ENCODE measurements at regions not wholly inside any gene's neighbourhood (a gene's known extent, or its start where the extent isn't known, plus 50 kb on each side); places are given as distances from the start of the nearest gene placed in this dataset.

GRCh38 chr3:193812078-193812725 lies 219.2 kb downstream of the OPA1 start:
- Histone ChIP-seq H3K23ac (ENCODE audit: insufficient read length, low read depth, low read length) (no peak overlapping the region), H3K4me1 (ENCODE audit: insufficient read depth, low read length) (peaks cover 49% of the 10 kb centered on the region)

More at GRCh38 chr3:193812078-193812725, 219.2 kb downstream of the OPA1 start:
- peak; percentile 72 for DNase-seq
- no peak overlapping the region for H3T11ph ChIP-seq (ENCODE audit: low read length)
- no peak overlapping the region for H2BK12ac ChIP-seq (ENCODE audit: insufficient read length, low read depth, low read length)
- H3K79me1 ChIP-seq (ENCODE audit: insufficient read depth, low read depth, low read length, poor library complexity, severe bottlenecking), result no peaks in the 10 kb centered on the region
- H3K27ac ChIP-seq (ENCODE audit: insufficient read length, low read depth, low read length), result peak overlapping the region; percentile 69
- no peak overlapping the region for H2BK120ac ChIP-seq (ENCODE audit: low read depth, low read length, poor library complexity, severe bottlenecking)
- H2BK5ac ChIP-seq (ENCODE audit: insufficient read length, low read length), result no peak overlapping the region
- no peak overlapping the region for H3K9ac ChIP-seq (ENCODE audit: extremely low read depth, insufficient read length, low read length)
- Mint-ChIP-seq H3K4me1 (peaks cover 84 to 86% of the 10 kb centered on the region in 2 experiments), H3K36me3 (ENCODE audit: insufficient read depth in 1 of 3, low read depth in 3 of 3) (peaks cover 0 to 2% (median 0%) of the 10 kb centered on the region in 3 experiments; a peak in 2 of 7 replicates), H3K4me3 (peak overlapping the region; percentile 33 to 51; a peak in 3 of 5 replicates), H3K27me3 (ENCODE audit: low read depth) (peaks cover 2% of the 10 kb centered on the region), H3K9me3 (no peaks in the 10 kb centered on the region), H3K27ac (peak overlapping the region; percentile 97 to 99 (median 98))
- H3K27me3 ChIP-seq (ENCODE audit: insufficient read depth, low read length), result no peaks in the 10 kb centered on the region; the same call in 1 of the 2 replicates
- no peak overlapping the region for H3K18ac ChIP-seq (ENCODE audit: insufficient read length, low read depth, low read length)
- H4K91ac ChIP-seq (ENCODE audit: insufficient read length, low read depth, low read length), result no peak overlapping the region
- no peak overlapping the region for H2BK20ac ChIP-seq (ENCODE audit: low read depth, low read length, poor library complexity, severe bottlenecking)
- no peak overlapping the region for H2BK15ac ChIP-seq (ENCODE audit: low read depth, low read length)
- H3K14ac ChIP-seq (ENCODE audit: insufficient read depth, low read length), result no peak overlapping the region
- no peak overlapping the region for H2AK5ac ChIP-seq (ENCODE audit: insufficient read length, low read length)
- H4K8ac ChIP-seq (replicated peaks; ENCODE audit: insufficient read length, low read depth, low read length), result no peak overlapping the region
- WGBS (ENCODE audit: extremely low coverage, insufficient read length, low lambda C conversion rate), result no CpG with 5 or more reads among the region's 5 CpGs
- no peaks in the 10 kb centered on the region for H3K79me2 ChIP-seq (ENCODE audit: insufficient read depth, low read length)
- H2AFZ ChIP-seq (ENCODE audit: low read length), result no peak overlapping the region
- H4K5ac ChIP-seq (ENCODE audit: insufficient read length, low read depth, low read length), result no peak overlapping the region
- peak overlapping the region; percentile 39 for H3K4me2 ChIP-seq (ENCODE audit: insufficient read depth, insufficient read length, low read length)
- no peak overlapping the region for H3K4ac ChIP-seq (ENCODE audit: low read depth, low read length)
- no peaks in the 10 kb centered on the region for H4K20me1 ChIP-seq (ENCODE audit: control insufficient read depth, insufficient read depth, insufficient read length)
- no peak for TF ChIP-seq CTCF (conservative IDR thresholded peaks at IDR 0.05)
- H3K23me2 ChIP-seq (ENCODE audit: insufficient read length, low read depth, low read length, poor library complexity, severe bottlenecking), result no peaks in the 10 kb centered on the region
- no peak overlapping the region for H3K56ac ChIP-seq (ENCODE audit: insufficient read length, low read depth, low read length)
- H3K9me3 ChIP-seq (ENCODE audit: control insufficient read depth, low read depth, low read length), result no peaks in the 10 kb centered on the region

All from H9 (cell line).